Activated naive CD8-positive, alpha-beta T cell (primary cell): ENCODE measurements at regions not wholly inside any gene's neighbourhood (a gene's known extent, or its start where the extent isn't known, plus 50 kb on each side); places are given as distances from the start of the nearest gene placed in this dataset.

Experiments
- H3K27ac Mint-ChIP-seq: one replicate; pipeline ENCODE4 v1.8.0; 2021; ENCODE audit warnings: mixed read lengths
- H3K27me3 Mint-ChIP-seq: one replicate; pipeline ENCODE4 v1.8.0; 2021; ENCODE audit warnings: mixed read lengths
- H3K36me3 Mint-ChIP-seq: one replicate; pipeline ENCODE4 v1.8.0; 2021; ENCODE audit warnings: mixed read lengths
- H3K4me1 Mint-ChIP-seq: one replicate; pipeline ENCODE4 v1.8.0; 2021; ENCODE audit warnings: low read depth, mixed read lengths
- H3K4me3 Mint-ChIP-seq: one replicate; pipeline ENCODE4 v1.8.0; 2021; ENCODE audit warnings: mild to moderate bottlenecking, mixed read lengths
- H3K9me3 Mint-ChIP-seq: one replicate; pipeline ENCODE4 v1.8.0; 2021; ENCODE audit warnings: low read depth, mixed read lengths

- H3K4me3 Mint-ChIP-seq, result no peak overlapping the region
- H3K27ac Mint-ChIP-seq, result no peak overlapping the region
- H3K4me1 Mint-ChIP-seq, result peaks cover 6% of the 10 kb centered on the region
Measured at GRCh38 chr20:58020656-58021454, 207.6 kb downstream of the ANKRD60 start.

GRCh38 chr20:58019850-58020625 is 208.4 kb downstream of the ANKRD60 start:
- Mint-ChIP-seq H3K36me3 (no peaks in the 10 kb centered on the region), H3K4me3 (no peak overlapping the region), H3K27me3 (peaks cover 9% of the 10 kb centered on the region), H3K9me3 (no peaks in the 10 kb centered on the region), H3K27ac (no peak overlapping the region), H3K4me1 (peaks cover 11% of the 10 kb centered on the region)

More at GRCh38 chr20:58020656-58021454, 207.6 kb downstream of the ANKRD60 start:
- Mint-ChIP-seq H3K36me3 (no peaks in the 10 kb centered on the region), H3K9me3 (no peaks in the 10 kb centered on the region), H3K27me3 (peaks cover 7% of the 10 kb centered on the region)

DNA sequence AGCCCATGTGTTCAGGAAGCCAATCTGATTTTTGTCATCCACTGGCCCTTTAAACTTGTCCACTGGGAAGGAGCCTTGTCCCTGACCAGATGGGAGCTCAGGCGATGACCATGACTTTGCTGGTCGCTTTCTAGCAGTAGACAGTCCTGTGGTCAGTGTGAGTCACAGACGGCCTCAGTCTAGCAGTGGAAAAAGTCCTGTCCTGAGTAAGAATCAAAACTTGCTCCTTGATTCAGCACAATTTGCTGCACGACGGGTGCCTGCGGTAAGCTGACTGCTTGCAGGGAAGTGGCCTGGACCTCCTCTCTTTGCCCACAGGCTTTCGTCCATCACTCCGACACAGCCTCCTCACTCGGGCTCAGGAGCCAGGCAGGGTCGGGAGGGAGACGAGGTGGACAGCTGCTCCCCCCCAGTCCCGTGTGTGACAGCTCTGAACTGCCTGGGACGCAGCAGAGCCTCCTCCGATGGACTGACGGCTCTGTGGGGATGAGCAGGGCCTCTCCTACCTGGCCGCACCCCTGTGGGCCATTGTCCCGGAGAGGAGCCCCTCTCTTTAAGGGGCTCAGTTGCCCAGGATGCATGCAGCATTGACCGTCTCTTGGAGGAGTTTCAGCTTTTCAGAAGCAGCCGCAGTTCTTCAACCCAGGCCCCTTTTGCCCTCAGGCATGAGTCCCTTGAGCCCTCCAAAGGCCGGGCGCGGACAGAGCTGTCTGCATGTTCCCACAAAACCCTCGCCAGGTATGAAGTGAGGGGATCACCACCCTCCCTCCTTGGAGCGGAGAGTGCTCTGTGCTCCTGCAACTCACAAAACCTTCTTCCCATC is 209.2 kb downstream of the ANKRD60 start:
- peaks cover 19% of the 10 kb centered on the region for H3K4me1 Mint-ChIP-seq
- no peak overlapping the region for H3K27ac Mint-ChIP-seq
- no peaks in the 10 kb centered on the region for H3K36me3 Mint-ChIP-seq
- H3K9me3 Mint-ChIP-seq, result no peaks in the 10 kb centered on the region
- peaks cover 9% of the 10 kb centered on the region for H3K27me3 Mint-ChIP-seq
- H3K4me3 Mint-ChIP-seq, result no peak overlapping the region

DNA sequence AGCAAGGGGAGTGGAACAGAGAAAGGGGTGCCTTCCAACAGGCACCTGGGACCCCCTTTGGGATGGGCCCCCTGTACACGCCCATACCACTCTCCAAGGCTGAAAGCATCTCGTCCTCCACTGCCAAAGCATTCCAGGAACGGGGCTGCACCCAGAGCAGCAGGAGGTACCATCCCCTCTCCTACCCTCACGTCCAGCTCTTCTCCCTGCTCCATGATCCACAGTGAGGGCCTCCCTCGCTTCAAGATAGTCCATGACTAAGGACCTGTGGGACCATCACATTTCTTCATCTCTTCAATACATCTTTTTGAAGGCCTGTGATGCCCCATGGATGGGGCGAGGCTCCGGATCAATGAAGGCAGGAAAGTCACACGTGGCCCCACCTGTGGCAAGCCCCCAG is 209.9 kb downstream of the ANKRD60 start:
- H3K4me1 Mint-ChIP-seq, result peaks cover 23% of the 10 kb centered on the region
- H3K4me3 Mint-ChIP-seq, result no peak overlapping the region
- H3K27me3 Mint-ChIP-seq, result peaks cover 9% of the 10 kb centered on the region
- H3K36me3 Mint-ChIP-seq, result no peaks in the 10 kb centered on the region
- no peak overlapping the region for H3K27ac Mint-ChIP-seq
- no peaks in the 10 kb centered on the region for H3K9me3 Mint-ChIP-seq

DNA sequence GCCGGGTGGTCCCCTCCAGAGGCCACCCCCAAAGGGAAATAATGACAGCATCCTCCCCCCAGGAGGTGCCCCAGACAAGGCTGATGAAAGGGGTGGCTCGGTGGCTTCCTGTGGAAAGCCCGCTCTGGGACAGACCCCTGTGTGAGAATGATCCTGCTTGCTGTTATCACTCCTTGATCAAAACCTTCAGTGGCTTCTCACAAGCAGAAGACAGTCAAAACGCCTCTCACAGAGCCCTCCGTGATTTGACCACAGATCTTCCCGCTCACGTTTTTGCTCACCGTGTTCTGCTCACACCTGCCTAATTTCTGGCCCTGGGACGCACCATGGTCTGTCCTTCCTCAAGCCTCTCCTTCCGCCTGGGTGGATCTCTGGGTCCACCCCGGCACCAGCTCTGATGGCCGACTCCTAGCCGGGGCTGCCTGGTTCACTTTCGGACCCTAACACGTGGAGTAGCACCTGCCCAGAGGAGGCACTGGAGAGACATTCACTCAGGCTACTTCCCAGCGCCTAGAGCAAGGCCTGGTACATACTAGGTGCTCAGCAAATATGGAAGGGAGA is 210.4 kb downstream of the ANKRD60 start:
- H3K36me3 Mint-ChIP-seq, result no peaks in the 10 kb centered on the region
- peaks cover 25% of the 10 kb centered on the region for H3K4me1 Mint-ChIP-seq
- no peaks in the 10 kb centered on the region for H3K9me3 Mint-ChIP-seq
- no peak overlapping the region for H3K27ac Mint-ChIP-seq
- H3K4me3 Mint-ChIP-seq, result no peak overlapping the region
- peaks cover 9% of the 10 kb centered on the region for H3K27me3 Mint-ChIP-seq

GRCh38 chr20:58017231-58017969 is 211.1 kb downstream of the ANKRD60 start:
- Mint-ChIP-seq H3K4me1 (peaks cover 25% of the 10 kb centered on the region), H3K27me3 (peaks cover 9% of the 10 kb centered on the region), H3K9me3 (no peaks in the 10 kb centered on the region), H3K36me3 (no peaks in the 10 kb centered on the region), H3K27ac (no peak overlapping the region), H3K4me3 (no peak overlapping the region)

DNA sequence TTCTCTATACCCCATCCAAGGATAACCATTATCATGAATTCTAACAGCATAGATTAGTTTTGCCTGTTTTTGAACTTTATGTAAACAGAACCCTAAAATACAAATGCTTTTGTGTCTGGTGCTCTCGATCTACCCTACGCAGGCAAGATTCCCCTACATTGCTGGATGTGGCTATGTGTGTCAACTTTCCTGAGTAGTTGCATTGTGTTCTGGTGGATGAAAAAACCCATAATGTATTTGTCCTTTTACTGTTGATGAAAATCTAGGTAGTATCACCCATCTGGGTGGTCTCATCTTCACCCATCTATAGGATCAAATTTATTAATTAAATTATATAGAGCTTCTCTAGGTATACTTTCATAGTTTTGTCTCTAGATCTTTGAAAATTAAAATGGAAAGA is 211.7 kb downstream of the ANKRD60 start:
- Mint-ChIP-seq H3K4me3 (no peak overlapping the region), H3K27me3 (peaks cover 11% of the 10 kb centered on the region), H3K27ac (no peak overlapping the region), H3K4me1 (peaks cover 25% of the 10 kb centered on the region), H3K9me3 (no peaks in the 10 kb centered on the region), H3K36me3 (no peaks in the 10 kb centered on the region)

GRCh38 chr20:58014628-58015315 is 213.7 kb downstream of the ANKRD60 start:
- Mint-ChIP-seq H3K9me3 (no peaks in the 10 kb centered on the region), H3K4me3 (peak overlapping the region; percentile 6), H3K27ac (no peak overlapping the region), H3K27me3 (peaks cover 10% of the 10 kb centered on the region), H3K4me1 (peaks cover 25% of the 10 kb centered on the region), H3K36me3 (no peaks in the 10 kb centered on the region)

GRCh38 chr20:58012731-58013510 is 215.5 kb downstream of the ANKRD60 start:
- peaks cover 6% of the 10 kb centered on the region for H3K27me3 Mint-ChIP-seq
- H3K4me3 Mint-ChIP-seq, result no peak overlapping the region
- peaks cover 22% of the 10 kb centered on the region for H3K4me1 Mint-ChIP-seq
- no peaks in the 10 kb centered on the region for H3K36me3 Mint-ChIP-seq
- no peak overlapping the region for H3K27ac Mint-ChIP-seq
- H3K9me3 Mint-ChIP-seq, result no peaks in the 10 kb centered on the region

- Mint-ChIP-seq H3K36me3 (no peaks in the 10 kb centered on the region), H3K4me1 (peaks cover 19% of the 10 kb centered on the region), H3K27me3 (peaks cover 6% of the 10 kb centered on the region), H3K4me3 (no peak overlapping the region), H3K27ac (no peak overlapping the region), H3K9me3 (no peaks in the 10 kb centered on the region)
Measured at GRCh38 chr20:58011947-58012610, 216.4 kb downstream of the ANKRD60 start.

- Mint-ChIP-seq H3K27ac (no peak overlapping the region), H3K4me1 (peaks cover 19% of the 10 kb centered on the region), H3K36me3 (no peaks in the 10 kb centered on the region), H3K27me3 (peaks cover 4% of the 10 kb centered on the region), H3K4me3 (no peak overlapping the region), H3K9me3 (no peaks in the 10 kb centered on the region)
Measured at GRCh38 chr20:58011106-58011946, 217.1 kb downstream of the ANKRD60 start.

- Mint-ChIP-seq H3K4me1 (peaks cover 17% of the 10 kb centered on the region), H3K36me3 (no peaks in the 10 kb centered on the region), H3K27me3 (peaks cover 3% of the 10 kb centered on the region)
Measured at GRCh38 chr20:58010666-58011065, 217.8 kb downstream of the ANKRD60 start.

More at GRCh38 chr20:58010666-58011065, 217.8 kb downstream of the ANKRD60 start:
- Mint-ChIP-seq H3K27ac (no peak overlapping the region), H3K4me3 (no peak overlapping the region), H3K9me3 (no peaks in the 10 kb centered on the region)
